Lower leg skin (tissue), 3 donors: ENCODE measurements at regions not wholly inside any gene's neighbourhood (a gene's known extent, or its start where the extent isn't known, plus 50 kb on each side); places are given as distances from the start of the nearest gene placed in this dataset.

Source experiments
- POLR2A ChIP-seq, 2 donors: fragments of 450-650 bp; IDR thresholded peaks; one replicate each; pipeline ENCODE4 v1.6.1; 2016 to 2017; ENCODE audit warnings: antibody characterized with exemption in 2 of 2, mild to moderate bottlenecking in 1 of 2, moderate library complexity in 1 of 2
- TF ChIP-seq, protein P1 (sequence below), 3 donors: fragments of 450-650 bp; IDR thresholded peaks; one replicate each; pipeline ENCODE4 v1.5.1; 2016; ENCODE audit warnings: antibody characterized with exemption in 3 of 3, mild to moderate bottlenecking in 3 of 3, moderate library complexity in 2 of 3

DNA sequence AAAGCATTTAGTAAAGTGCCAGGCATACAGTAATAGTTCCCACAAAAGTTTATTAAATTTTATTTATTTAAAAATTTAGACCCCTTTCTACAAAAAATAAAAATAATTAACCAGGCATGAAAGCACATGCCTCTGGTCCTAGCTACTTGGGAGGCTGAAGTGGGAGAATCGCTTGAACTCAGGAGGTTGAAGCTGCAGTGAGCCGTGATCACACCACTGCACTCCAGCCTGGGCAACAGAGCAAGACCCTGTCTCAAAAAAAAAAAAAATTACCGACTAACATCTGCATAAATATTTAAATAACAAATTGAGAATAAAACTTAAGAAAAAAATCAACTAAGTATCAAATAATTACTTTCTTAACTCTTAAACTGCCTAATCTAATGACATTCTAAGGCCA lies 64.3 kb upstream of the TRIM24 start:
- TF ChIP-seq POLR2A (IDR thresholded peaks at IDR 0.05), result no peak
- TF ChIP-seq, protein P1, sequence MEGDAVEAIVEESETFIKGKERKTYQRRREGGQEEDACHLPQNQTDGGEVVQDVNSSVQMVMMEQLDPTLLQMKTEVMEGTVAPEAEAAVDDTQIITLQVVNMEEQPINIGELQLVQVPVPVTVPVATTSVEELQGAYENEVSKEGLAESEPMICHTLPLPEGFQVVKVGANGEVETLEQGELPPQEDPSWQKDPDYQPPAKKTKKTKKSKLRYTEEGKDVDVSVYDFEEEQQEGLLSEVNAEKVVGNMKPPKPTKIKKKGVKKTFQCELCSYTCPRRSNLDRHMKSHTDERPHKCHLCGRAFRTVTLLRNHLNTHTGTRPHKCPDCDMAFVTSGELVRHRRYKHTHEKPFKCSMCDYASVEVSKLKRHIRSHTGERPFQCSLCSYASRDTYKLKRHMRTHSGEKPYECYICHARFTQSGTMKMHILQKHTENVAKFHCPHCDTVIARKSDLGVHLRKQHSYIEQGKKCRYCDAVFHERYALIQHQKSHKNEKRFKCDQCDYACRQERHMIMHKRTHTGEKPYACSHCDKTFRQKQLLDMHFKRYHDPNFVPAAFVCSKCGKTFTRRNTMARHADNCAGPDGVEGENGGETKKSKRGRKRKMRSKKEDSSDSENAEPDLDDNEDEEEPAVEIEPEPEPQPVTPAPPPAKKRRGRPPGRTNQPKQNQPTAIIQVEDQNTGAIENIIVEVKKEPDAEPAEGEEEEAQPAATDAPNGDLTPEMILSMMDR (IDR thresholded peaks at IDR 0.05), result no peak
